ENCODE measurements at regions not wholly inside any gene's neighbourhood (a gene's known extent, or its start where the extent isn't known, plus 50 kb on each side); places are given as distances from the start of the nearest gene placed in this dataset.
"Not testable (repeated sequence)": the region's sequence is repeated elsewhere in the genome, so short reads cannot be mapped to it uniquely, and the experiment has no call there.

DNA sequence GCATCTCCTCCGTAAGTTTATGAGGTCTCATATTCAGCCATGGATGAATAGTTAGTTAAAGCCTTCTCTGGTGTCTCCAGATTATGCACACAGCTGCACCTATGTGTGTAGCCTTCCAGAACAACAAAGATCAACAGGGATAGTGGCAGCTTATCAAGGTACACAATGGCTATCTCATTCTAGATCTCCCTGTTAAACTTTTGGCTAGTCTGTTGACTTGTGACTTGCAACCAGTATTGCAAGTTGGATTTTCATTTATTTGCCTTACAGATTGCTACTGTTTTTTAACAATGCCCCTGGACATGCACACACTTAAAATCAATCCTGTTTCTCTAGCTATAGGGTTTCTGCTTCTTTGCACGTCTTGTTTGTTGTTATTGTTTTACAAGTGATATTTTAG is 363.2 kb downstream of the OMA1 start:
- no peak for ATAC-seq (ENCODE audit: insufficient read depth, low read depth)
- Histone ChIP-seq H3K27me3 (ENCODE audit: insufficient read depth, low read length, poor library complexity) (no peaks in the 10 kb centered on the region), H3K4me3 (ENCODE audit: low read depth in 1 of 2, low read length in 2 of 2) (no peak overlapping the region), H3K9me3 (ENCODE audit: insufficient read depth, low read length, severe bottlenecking) (no peaks in the 10 kb centered on the region), H4K20me1 (ENCODE audit: insufficient read depth, low read length) (no peaks in the 10 kb centered on the region), H3K9ac (ENCODE audit: low read depth, low read length) (no peak overlapping the region), H2AFZ (ENCODE audit: low read depth, low read length) (no peak overlapping the region), H3K4me2 (ENCODE audit: insufficient read depth, low read length) (no peak overlapping the region), H3K36me3 (ENCODE audit: insufficient read depth, low read length) (no peaks in the 10 kb centered on the region), H3K27ac (ENCODE audit: low read length) (no peak overlapping the region), H3K79me2 (ENCODE audit: insufficient read depth, low read length) (no peaks in the 10 kb centered on the region), H3K4me1 (ENCODE audit: insufficient read depth, low read length) (no peaks in the 10 kb centered on the region)
- no peak for DNase-seq
- no peak for TF ChIP-seq EZH2 (IDR thresholded peaks at IDR 0.05; ENCODE audit: borderline replicate concordance, low read depth, low read length, severe bottlenecking)
- TF ChIP-seq, protein P1, sequence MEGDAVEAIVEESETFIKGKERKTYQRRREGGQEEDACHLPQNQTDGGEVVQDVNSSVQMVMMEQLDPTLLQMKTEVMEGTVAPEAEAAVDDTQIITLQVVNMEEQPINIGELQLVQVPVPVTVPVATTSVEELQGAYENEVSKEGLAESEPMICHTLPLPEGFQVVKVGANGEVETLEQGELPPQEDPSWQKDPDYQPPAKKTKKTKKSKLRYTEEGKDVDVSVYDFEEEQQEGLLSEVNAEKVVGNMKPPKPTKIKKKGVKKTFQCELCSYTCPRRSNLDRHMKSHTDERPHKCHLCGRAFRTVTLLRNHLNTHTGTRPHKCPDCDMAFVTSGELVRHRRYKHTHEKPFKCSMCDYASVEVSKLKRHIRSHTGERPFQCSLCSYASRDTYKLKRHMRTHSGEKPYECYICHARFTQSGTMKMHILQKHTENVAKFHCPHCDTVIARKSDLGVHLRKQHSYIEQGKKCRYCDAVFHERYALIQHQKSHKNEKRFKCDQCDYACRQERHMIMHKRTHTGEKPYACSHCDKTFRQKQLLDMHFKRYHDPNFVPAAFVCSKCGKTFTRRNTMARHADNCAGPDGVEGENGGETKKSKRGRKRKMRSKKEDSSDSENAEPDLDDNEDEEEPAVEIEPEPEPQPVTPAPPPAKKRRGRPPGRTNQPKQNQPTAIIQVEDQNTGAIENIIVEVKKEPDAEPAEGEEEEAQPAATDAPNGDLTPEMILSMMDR (IDR thresholded peaks at IDR 0.05; ENCODE audit: borderline replicate concordance, extremely low read depth, low read length, poor library complexity, severe bottlenecking): no peak

DNA sequence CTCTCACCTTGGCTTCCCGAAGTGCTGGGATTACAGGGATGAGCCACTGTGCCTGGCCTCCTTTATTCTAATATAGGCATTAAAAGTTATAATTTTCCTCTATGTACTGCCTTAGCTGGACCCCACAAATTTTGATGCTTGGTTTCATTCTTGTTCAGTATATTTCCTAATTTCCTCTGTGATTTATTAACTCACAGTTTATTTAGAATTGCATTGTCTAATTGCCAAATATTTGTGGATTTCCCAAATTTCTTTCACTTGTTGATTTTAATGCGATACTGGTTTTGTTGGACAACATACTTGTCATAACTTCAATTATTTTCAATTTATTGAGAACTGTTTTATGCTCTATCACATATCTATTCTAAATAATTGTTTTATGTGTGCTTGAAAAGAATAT is 366.0 kb downstream of the OMA1 start:
- no peak overlapping the region for H3K4me3 ChIP-seq (ENCODE audit: low read depth in 1 of 2, low read length in 2 of 2)
- DNase-seq: no peak
- no peaks in the 10 kb centered on the region for H3K4me1 ChIP-seq (ENCODE audit: insufficient read depth, low read length)
- no peaks in the 10 kb centered on the region for H3K36me3 ChIP-seq (ENCODE audit: insufficient read depth, low read length)
- no peaks in the 10 kb centered on the region for H3K79me2 ChIP-seq (ENCODE audit: insufficient read depth, low read length)
- H3K27ac ChIP-seq (ENCODE audit: low read length): no peak overlapping the region
- no peak overlapping the region for H3K9ac ChIP-seq (ENCODE audit: low read depth, low read length)
- H4K20me1 ChIP-seq (ENCODE audit: insufficient read depth, low read length): no peaks in the 10 kb centered on the region
- H2AFZ ChIP-seq (ENCODE audit: low read depth, low read length): no peak overlapping the region
- no peak overlapping the region for H3K4me2 ChIP-seq (ENCODE audit: insufficient read depth, low read length)
- no peak for ATAC-seq (ENCODE audit: insufficient read depth, low read depth)
- H3K27me3 ChIP-seq (ENCODE audit: insufficient read depth, low read length, poor library complexity): no peaks in the 10 kb centered on the region
- TF ChIP-seq, protein P1 (IDR thresholded peaks at IDR 0.05; ENCODE audit: borderline replicate concordance, extremely low read depth, low read length, poor library complexity, severe bottlenecking): no peak
- no peak for TF ChIP-seq EZH2 (IDR thresholded peaks at IDR 0.05; ENCODE audit: borderline replicate concordance, low read depth, low read length, severe bottlenecking)
- H3K9me3 ChIP-seq (ENCODE audit: insufficient read depth, low read length, severe bottlenecking): no peaks in the 10 kb centered on the region

DNA sequence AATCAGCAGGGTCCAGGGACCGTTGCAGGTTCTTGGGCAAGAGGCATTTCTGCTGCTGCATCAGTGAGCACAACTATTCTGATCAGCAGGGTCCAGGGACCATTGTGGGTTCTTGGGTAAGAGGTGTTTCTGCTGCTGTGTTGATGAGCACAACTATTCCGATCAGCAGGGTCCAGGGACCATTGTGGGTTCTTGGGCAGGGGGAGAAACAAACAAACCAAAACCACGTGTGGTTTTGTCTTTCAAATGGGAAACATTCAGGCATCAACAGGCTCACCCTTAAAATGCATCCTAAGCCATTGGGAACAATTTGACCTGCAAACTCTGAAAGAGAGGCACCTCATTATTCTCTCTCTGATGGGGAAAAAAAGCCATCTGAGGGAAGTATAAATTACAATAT is 377.4 kb downstream of the OMA1 start:
- H3K4me2 ChIP-seq (ENCODE audit: insufficient read depth, low read length); H3K79me2 ChIP-seq (ENCODE audit: insufficient read depth, low read length); H3K36me3 ChIP-seq (ENCODE audit: insufficient read depth, low read length): not testable (repeated sequence)

DNA sequence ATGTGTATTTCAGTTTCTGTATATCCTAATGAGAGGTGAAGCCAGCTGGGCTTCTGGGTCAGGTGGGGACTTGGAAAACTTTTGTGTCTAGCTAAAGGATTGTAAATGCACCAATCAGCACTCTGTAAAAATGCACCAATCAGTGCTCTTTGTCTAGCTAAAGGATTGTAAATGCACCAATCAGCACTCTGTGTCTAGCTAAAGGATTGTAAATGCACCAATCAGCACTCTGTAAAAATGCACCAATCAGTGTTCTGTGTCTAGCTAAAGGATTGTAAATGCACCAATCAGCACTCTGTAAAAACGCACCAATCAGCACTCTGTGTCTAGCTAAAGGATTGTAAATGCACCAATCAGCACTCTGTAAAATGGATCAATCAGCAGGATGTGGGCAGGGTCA is 379.4 kb downstream of the OMA1 start:
- H3K9ac ChIP-seq (ENCODE audit: low read depth, low read length); H3K36me3 ChIP-seq (ENCODE audit: insufficient read depth, low read length); H2AFZ ChIP-seq (ENCODE audit: low read depth, low read length); DNase-seq; H3K27me3 ChIP-seq (ENCODE audit: insufficient read depth, low read length, poor library complexity); H3K79me2 ChIP-seq (ENCODE audit: insufficient read depth, low read length); H3K4me2 ChIP-seq (ENCODE audit: insufficient read depth, low read length); H4K20me1 ChIP-seq (ENCODE audit: insufficient read depth, low read length); ATAC-seq (ENCODE audit: insufficient read depth, low read depth); H3K4me3 ChIP-seq (ENCODE audit: low read depth in 1 of 2, low read length in 2 of 2); H3K4me1 ChIP-seq (ENCODE audit: insufficient read depth, low read length); H3K9me3 ChIP-seq (ENCODE audit: insufficient read depth, low read length, severe bottlenecking); H3K27ac ChIP-seq (ENCODE audit: low read length): not testable (repeated sequence)

More for the DNA sequence above, 377.4 kb downstream of the OMA1 start:
- not testable (repeated sequence) for H3K4me1 ChIP-seq (ENCODE audit: insufficient read depth, low read length); DNase-seq; H3K27ac ChIP-seq (ENCODE audit: low read length); ATAC-seq (ENCODE audit: insufficient read depth, low read depth); H3K9ac ChIP-seq (ENCODE audit: low read depth, low read length); H3K9me3 ChIP-seq (ENCODE audit: insufficient read depth, low read length, severe bottlenecking); H3K27me3 ChIP-seq (ENCODE audit: insufficient read depth, low read length, poor library complexity); H3K4me3 ChIP-seq (ENCODE audit: low read depth in 1 of 2, low read length in 2 of 2); H4K20me1 ChIP-seq (ENCODE audit: insufficient read depth, low read length); H2AFZ ChIP-seq (ENCODE audit: low read depth, low read length)

Data from DND-41 (cell line).